RWPE2 (cell line): ENCODE measurements at regions not wholly inside any gene's neighbourhood (a gene's known extent, or its start where the extent isn't known, plus 50 kb on each side); places are given as distances from the start of the nearest gene placed in this dataset.

ENCODE experiments used
- ATAC-seq: fragments of 200-7000 bp; cut with Tn5 transposase; 3 replicates; pipeline ENCODE4 v1.9.1; 2021; ENCODE audit warnings: low read depth
- DNase-seq: peaks from one replicate; pipeline ENCODE4 v3.0.0-alpha.2; 2020; ENCODE audit warnings: low spot score
- H3K27ac ChIP-seq: fragments of 450-650 bp; 2 replicates; pipeline ENCODE4 v1.5.1; 2017; ENCODE audit warnings: mild to moderate bottlenecking; ENCODE audit not compliant: poor library complexity, severe bottlenecking
- H3K27me3 ChIP-seq: fragments of 250-450 bp; sonication (Bioruptor Pico); 2 replicates; pipeline ENCODE4 v1.5.1; 2021; ENCODE audit warnings: mild to moderate bottlenecking, moderate library complexity; ENCODE audit not compliant: insufficient read depth, poor library complexity, severe bottlenecking
- H3K36me3 ChIP-seq: fragments of 250-450 bp; sonication (Bioruptor Pico); 2 replicates; pipeline ENCODE4 v1.5.1; 2020; ENCODE audit warnings: low read depth, mild to moderate bottlenecking, moderate library complexity
- H3K4me1 ChIP-seq: fragments of 250-450 bp; sonication (Bioruptor Pico); 2 replicates; pipeline ENCODE4 v1.5.1; 2021; ENCODE audit warnings: mild to moderate bottlenecking, moderate library complexity; ENCODE audit not compliant: insufficient read depth, poor library complexity, severe bottlenecking
- H3K4me3 ChIP-seq: fragments of 250-450 bp; sonication (Bioruptor Pico); 2 replicates; pipeline ENCODE4 v1.5.1; 2021; ENCODE audit warnings: mild to moderate bottlenecking, moderate library complexity; ENCODE audit not compliant: severe bottlenecking
- H3K9me3 ChIP-seq: fragments of 250-450 bp; sonication (Bioruptor Pico); 2 replicates; pipeline ENCODE4 v1.5.1; 2021; ENCODE audit warnings: mild to moderate bottlenecking, moderate library complexity; ENCODE audit not compliant: severe bottlenecking
- TF ChIP-seq, protein P1 (sequence below): fragments of 450-650 bp; IDR thresholded peaks from one replicate; pipeline ENCODE4 v1.5.1; 2017; ENCODE audit warnings: mild to moderate bottlenecking, moderate library complexity; ENCODE audit not compliant: poor library complexity, severe bottlenecking

DNA sequence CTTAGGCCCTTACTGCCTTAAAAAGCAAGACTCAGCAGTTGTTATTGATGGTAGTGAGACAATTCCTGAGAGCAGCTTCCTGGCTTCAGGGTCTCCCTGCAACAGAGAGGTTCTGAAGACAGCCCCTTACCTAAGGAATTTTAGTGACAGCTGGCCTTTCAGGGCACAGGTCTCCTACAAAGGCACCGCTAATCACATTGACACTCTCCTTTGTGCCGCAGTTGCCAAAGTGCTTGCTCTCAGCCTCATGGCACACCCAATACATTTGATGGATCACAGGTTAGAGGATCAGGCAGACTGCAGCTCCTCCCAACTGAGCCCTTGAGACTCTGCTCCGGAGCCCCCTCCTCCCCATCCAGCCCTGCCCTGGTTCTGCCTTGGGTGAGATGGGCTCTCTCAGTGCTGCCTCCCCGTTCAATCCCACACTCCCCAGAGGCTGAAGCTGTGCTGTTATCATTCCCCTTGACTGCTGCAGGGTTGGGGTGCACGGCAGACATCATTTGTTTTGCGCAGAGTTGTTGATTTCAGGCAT, 198.2 kb downstream of the EMX2 start:
- Histone ChIP-seq H3K36me3 (no peaks in the 10 kb centered on the region), H3K4me3 (no peak overlapping the region), H3K27me3 (no peaks in the 10 kb centered on the region), H3K4me1 (no peaks in the 10 kb centered on the region), H3K27ac (no peak overlapping the region), H3K9me3 (no peaks in the 10 kb centered on the region)
- ATAC-seq, result no peak
- TF ChIP-seq, protein P1, sequence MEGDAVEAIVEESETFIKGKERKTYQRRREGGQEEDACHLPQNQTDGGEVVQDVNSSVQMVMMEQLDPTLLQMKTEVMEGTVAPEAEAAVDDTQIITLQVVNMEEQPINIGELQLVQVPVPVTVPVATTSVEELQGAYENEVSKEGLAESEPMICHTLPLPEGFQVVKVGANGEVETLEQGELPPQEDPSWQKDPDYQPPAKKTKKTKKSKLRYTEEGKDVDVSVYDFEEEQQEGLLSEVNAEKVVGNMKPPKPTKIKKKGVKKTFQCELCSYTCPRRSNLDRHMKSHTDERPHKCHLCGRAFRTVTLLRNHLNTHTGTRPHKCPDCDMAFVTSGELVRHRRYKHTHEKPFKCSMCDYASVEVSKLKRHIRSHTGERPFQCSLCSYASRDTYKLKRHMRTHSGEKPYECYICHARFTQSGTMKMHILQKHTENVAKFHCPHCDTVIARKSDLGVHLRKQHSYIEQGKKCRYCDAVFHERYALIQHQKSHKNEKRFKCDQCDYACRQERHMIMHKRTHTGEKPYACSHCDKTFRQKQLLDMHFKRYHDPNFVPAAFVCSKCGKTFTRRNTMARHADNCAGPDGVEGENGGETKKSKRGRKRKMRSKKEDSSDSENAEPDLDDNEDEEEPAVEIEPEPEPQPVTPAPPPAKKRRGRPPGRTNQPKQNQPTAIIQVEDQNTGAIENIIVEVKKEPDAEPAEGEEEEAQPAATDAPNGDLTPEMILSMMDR, result no peak
- DNase-seq, result no peak

DNA sequence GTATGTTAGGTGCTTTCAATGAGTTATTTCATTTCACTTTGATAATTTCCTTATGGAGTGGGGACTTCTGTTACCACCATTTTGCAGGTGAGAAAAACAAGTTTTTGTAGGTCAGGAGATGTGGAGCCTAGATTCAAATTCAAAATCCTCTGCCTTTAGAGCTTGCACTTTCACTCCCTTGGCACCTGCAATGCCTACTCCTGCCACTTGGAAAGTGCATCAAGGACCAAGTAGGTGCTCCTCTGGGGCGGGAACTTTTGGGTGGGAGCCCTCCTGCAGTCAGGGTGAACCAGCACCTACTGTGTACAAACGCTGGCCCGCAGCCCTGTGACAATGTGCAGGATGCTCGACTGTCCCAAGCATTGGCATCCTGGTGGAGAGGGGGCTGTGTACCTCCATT, 199.0 kb downstream of the EMX2 start:
- DNase-seq (no peak), ATAC-seq (no peak)
- Histone ChIP-seq H3K4me1 (no peaks in the 10 kb centered on the region), H3K9me3 (no peaks in the 10 kb centered on the region), H3K36me3 (no peaks in the 10 kb centered on the region), H3K27me3 (no peaks in the 10 kb centered on the region), H3K27ac (no peak overlapping the region), H3K4me3 (no peak overlapping the region)
- TF ChIP-seq, protein P1, result no peak

GRCh38 chr10:117743509-117743908, 201.0 kb downstream of the EMX2 start:
- no peak overlapping the region for H3K27ac ChIP-seq
- ATAC-seq (no peak), DNase-seq (no peak)
- no peaks in the 10 kb centered on the region for H3K36me3 ChIP-seq
- TF ChIP-seq, protein P1, result no peak
- H3K27me3 ChIP-seq, result no peaks in the 10 kb centered on the region
- no peaks in the 10 kb centered on the region for H3K4me1 ChIP-seq
- no peaks in the 10 kb centered on the region for H3K9me3 ChIP-seq
- no peak overlapping the region for H3K4me3 ChIP-seq

GRCh38 chr10:117745301-117745700, 202.8 kb downstream of the EMX2 start:
- ATAC-seq (no peak), DNase-seq (no peak)
- TF ChIP-seq, protein P1, result no peak
- Histone ChIP-seq H3K36me3 (no peaks in the 10 kb centered on the region), H3K4me1 (no peaks in the 10 kb centered on the region), H3K27me3 (no peaks in the 10 kb centered on the region), H3K27ac (no peak overlapping the region), H3K4me3 (no peak overlapping the region), H3K9me3 (no peaks in the 10 kb centered on the region)

GRCh38 chr10:117746541-117747448, 204.2 kb downstream of the EMX2 start:
- TF ChIP-seq, protein P1, result no peak
- H3K27ac ChIP-seq, result no peak overlapping the region
- ATAC-seq, result no peak
- H3K36me3 ChIP-seq, result no peaks in the 10 kb centered on the region
- no peaks in the 10 kb centered on the region for H3K9me3 ChIP-seq
- no peaks in the 10 kb centered on the region for H3K4me1 ChIP-seq
- no peaks in the 10 kb centered on the region for H3K27me3 ChIP-seq
- no peak overlapping the region for H3K4me3 ChIP-seq
- no peak for DNase-seq
